Ovary (tissue), 3 donors: ENCODE measurements at regions not wholly inside any gene's neighbourhood (a gene's known extent, or its start where the extent isn't known, plus 50 kb on each side); places are given as distances from the start of the nearest gene placed in this dataset.

Experiments
- CTCF ChIP-seq, 3 donors: fragments of 450-650 bp in 2 of 3; fragments of 200-600 bp in 1 of 3; IDR thresholded peaks; one replicate each; pipeline versions ENCODE4 v1.5.1 to v1.8.0; 2016 to 2022; ENCODE audit warnings: antibody characterized with exemption in 3 of 3, mild to moderate bottlenecking in 1 of 3
- POLR2A ChIP-seq: fragments of 450-650 bp; IDR thresholded peaks from one replicate; pipeline ENCODE4 v1.6.1; 2017; ENCODE audit warnings: antibody characterized with exemption, mild to moderate bottlenecking, moderate library complexity
- donor health status: DM: no; HTN: no; CAD: no.

- TF ChIP-seq CTCF (IDR thresholded peaks at IDR 0.05), result no peak
- no peak for TF ChIP-seq POLR2A
Observed at GRCh38 chr11:69427337-69427736, 54.1 kb upstream of the LINC01488 start.
